Lower leg skin (tissue), 4 donors: ENCODE measurements at regions not wholly inside any gene's neighbourhood (a gene's known extent, or its start where the extent isn't known, plus 50 kb on each side); places are given as distances from the start of the nearest gene placed in this dataset.
A peak's percentile ranks its signal among the peaks of the same experiment; 100 is the strongest.

Experiments
- DNase-seq, 2 donors: peaks; one replicate each; pipeline ENCODE4 v3.0.0-alpha.2; 2019; ENCODE audit warnings: low spot score in 2 of 2
- H3K4me3 ChIP-seq: fragments of 200-600 bp; sonication (generic); 2 replicates; pipeline ENCODE4 v1.5.1; 2017; ENCODE audit warnings: mild to moderate bottlenecking, low read depth; ENCODE audit not compliant: poor library complexity, severe bottlenecking
- POLR2A ChIP-seq, 2 donors: fragments of 450-650 bp; IDR thresholded peaks; one replicate each; pipeline ENCODE4 v1.6.1; 2016 to 2017; ENCODE audit warnings: antibody characterized with exemption in 2 of 2, mild to moderate bottlenecking in 1 of 2, moderate library complexity in 1 of 2
- WGBS, 2 donors: methylation state at CpG; one replicate each; pipeline ENCODE4 v1.1.5; 2018; 5-methylcytosine and 5-hydroxymethylcytosine counted together
- intact Hi-C: fragments of 100-400 bp; cut with DNase I; formaldehyde crosslinking; loops from one replicate; pipeline ENCODE4 v1.15.0; 2023; ENCODE audit warnings: low total_unique reads
- TF ChIP-seq, protein P1 (sequence below), 3 donors: fragments of 450-650 bp; IDR thresholded peaks; one replicate each; pipeline ENCODE4 v1.5.1; 2016; ENCODE audit warnings: antibody characterized with exemption in 3 of 3, mild to moderate bottlenecking in 3 of 3, moderate library complexity in 2 of 3

DNA sequence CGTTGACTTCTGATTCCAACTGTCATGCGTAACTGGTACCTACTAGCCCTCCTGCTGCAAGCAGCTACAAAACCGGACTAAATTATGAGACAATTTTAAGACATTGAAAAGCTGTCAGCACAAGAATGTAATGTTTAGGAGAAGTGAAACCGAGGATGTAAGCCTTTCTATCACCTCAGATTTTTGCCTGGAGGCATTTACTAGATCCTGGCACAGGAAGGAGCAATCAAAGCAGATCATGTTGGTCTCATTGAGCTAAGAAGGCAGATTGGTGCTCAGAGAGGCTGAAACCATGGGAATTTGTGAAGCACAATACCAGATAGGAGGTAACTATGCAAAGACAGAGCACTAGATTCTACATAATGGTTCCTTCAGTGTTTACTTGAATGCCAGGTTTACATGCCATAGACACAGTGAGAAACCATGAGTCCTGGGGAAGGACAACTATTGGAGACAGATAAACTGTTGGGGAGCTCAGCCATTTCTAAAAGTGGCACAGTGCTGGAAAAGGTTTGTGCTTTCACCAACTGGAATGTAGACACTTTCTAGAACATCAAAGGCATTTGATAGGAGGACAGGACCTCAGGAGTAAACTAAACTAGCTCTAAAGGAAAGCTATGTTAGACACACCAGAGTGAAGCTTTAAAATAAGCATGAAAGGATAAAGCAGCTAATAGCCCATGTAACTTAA is 179.4 kb downstream of the LYPLAL1 start:
- no peak overlapping the region for H3K4me3 ChIP-seq
- intact Hi-C loops = no loop called here
- no peak for DNase-seq
- TF ChIP-seq, protein P1, sequence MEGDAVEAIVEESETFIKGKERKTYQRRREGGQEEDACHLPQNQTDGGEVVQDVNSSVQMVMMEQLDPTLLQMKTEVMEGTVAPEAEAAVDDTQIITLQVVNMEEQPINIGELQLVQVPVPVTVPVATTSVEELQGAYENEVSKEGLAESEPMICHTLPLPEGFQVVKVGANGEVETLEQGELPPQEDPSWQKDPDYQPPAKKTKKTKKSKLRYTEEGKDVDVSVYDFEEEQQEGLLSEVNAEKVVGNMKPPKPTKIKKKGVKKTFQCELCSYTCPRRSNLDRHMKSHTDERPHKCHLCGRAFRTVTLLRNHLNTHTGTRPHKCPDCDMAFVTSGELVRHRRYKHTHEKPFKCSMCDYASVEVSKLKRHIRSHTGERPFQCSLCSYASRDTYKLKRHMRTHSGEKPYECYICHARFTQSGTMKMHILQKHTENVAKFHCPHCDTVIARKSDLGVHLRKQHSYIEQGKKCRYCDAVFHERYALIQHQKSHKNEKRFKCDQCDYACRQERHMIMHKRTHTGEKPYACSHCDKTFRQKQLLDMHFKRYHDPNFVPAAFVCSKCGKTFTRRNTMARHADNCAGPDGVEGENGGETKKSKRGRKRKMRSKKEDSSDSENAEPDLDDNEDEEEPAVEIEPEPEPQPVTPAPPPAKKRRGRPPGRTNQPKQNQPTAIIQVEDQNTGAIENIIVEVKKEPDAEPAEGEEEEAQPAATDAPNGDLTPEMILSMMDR (IDR thresholded peaks at IDR 0.05) = no peak
- TF ChIP-seq POLR2A (IDR thresholded peaks at IDR 0.05) = no peak
- WGBS, 2 donors = 64 to 69% methylated on average over 4 of the region's 4 CpGs

DNA sequence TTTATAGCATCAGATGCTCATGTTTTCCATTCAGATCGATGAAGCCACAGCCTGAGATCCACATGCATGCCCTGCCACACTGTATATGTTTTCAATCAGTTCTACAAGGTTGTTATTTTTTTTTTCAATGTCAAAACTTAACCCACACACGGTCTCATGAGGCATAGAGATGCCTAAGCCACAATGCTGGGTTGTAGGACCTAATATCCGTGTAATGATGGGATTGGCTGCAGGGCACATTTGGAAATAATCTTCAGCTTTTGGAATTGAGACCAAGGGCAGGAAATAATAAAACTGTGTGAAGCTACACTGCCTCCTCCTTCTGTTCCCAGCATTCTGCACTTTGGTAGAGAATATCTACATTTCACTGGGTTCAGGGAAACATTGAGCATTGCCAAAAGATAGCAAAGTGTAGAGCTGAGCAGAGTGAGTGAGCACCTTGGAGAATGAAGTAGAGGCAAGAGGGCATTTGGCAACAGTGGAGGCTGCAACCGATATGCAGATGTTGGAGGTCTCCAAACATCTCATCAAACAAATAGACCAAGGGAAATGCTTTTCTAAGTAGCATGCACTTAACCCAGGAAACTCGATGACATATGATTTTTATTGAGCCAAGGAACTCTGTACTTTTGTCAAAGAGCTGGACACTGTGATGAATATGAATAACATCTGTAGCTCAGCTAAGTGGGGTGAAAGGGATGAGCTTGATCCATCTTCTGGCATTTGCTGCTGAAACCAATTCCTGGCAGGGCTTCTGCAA is 176.7 kb downstream of the LYPLAL1 start:
- H3K4me3 ChIP-seq = no peak overlapping the region
- intact Hi-C loops = no loop called here
- TF ChIP-seq POLR2A (IDR thresholded peaks at IDR 0.05) = no peak
- TF ChIP-seq, protein P1 (IDR thresholded peaks at IDR 0.05) = no peak
- no peak for DNase-seq
- WGBS, 2 donors = 45 to 61% methylated on average over 5 of the region's 5 CpGs

DNA sequence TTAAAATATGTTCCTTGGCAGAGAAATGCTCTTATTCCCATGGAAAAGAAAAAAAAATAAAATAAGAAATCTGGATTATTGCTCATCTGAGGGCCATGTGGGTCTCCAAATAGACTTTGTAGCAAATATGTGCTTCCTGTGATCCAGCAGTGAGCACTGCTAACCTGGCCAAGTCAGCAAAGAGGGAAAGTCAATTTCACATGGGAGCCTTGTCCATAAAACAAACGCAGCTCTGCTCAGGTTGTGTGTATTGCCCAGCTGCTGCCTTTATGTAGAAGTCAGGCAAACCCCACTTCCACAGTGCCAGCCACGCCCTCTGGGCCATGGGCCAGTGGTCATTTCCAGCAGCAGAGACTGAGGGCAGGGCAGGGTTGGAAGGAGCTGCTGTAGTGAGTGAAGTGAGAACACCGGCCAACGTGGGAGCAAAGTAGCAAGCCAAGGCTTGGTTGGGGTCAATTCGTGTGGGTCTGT is 174.3 kb downstream of the LYPLAL1 start:
- intact Hi-C loops = no loop called here
- DNase-seq = peak; percentile 19 to 84
- H3K4me3 ChIP-seq = no peak overlapping the region
- TF ChIP-seq, protein P1 (IDR thresholded peaks at IDR 0.05) = no peak
- no peak for TF ChIP-seq POLR2A (IDR thresholded peaks at IDR 0.05)
- WGBS, 2 donors = 44 to 60% methylated on average over 5 of the region's 5 CpGs

DNA sequence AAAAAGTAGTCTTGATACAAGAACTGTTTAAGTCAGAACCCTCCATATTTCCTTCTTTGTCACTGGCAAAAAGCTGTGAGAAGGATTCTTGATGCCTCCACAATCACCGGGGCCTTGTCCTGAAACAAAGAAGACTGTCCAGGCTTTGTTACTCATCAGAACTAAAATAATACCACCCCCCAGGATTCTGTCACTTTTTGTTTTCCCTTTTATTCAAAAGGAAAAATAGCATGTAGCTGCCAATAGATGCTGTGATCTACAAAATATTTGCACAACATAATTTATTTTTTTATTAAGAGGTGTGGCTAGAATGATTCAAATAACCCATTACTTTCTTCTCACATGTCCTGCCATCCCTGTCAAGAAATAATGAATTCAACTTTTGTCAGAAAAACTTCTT is 173.7 kb downstream of the LYPLAL1 start:
- intact Hi-C loops = no loop called here
- TF ChIP-seq, protein P1 (IDR thresholded peaks at IDR 0.05) = no peak
- TF ChIP-seq POLR2A (IDR thresholded peaks at IDR 0.05) = no peak
- H3K4me3 ChIP-seq = no peak overlapping the region
- DNase-seq = no peak
- 69 to 74% methylated on average over 1 of the region's 1 CpG for WGBS, 2 donors

DNA sequence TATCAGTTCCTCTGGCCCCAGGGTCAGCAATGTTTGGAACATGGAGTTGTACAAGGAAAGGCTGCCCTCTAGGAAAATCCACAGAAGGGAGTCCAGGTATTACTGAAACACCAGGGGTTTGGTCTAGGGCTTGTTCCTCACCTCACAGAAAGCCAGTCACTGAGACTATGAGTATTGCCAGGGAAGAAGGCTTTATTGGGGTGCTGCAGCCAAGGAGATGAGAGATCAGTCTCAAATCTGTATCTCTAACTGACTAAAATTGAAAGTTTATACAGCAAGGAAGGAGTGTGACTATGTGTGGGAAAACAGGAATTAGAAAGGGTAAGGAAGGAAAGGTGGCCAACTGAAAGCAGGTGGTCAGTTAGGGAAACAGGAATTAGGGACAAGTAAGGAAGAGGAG is 172.3 kb downstream of the LYPLAL1 start:
- no peak for DNase-seq
- TF ChIP-seq, protein P1 (IDR thresholded peaks at IDR 0.05) = no peak
- TF ChIP-seq POLR2A (IDR thresholded peaks at IDR 0.05) = no peak
- H3K4me3 ChIP-seq = no peak overlapping the region
- intact Hi-C loops = no loop called here
